Glomerular endothelial cell (primary cell): ENCODE measurements at regions not wholly inside any gene's neighbourhood (a gene's known extent, or its start where the extent isn't known, plus 50 kb on each side); places are given as distances from the start of the nearest gene placed in this dataset.
"Not testable (repeated sequence)": the region's sequence is repeated elsewhere in the genome, so short reads cannot be mapped to it uniquely, and the experiment has no call there.

Experiments
- DNase-seq: peaks from one replicate; pipeline ENCODE4 v3.0.0-alpha.2; 2011; ENCODE audit warnings: low read depth, low spot score; ENCODE audit errors: extremely low read depth

DNA sequence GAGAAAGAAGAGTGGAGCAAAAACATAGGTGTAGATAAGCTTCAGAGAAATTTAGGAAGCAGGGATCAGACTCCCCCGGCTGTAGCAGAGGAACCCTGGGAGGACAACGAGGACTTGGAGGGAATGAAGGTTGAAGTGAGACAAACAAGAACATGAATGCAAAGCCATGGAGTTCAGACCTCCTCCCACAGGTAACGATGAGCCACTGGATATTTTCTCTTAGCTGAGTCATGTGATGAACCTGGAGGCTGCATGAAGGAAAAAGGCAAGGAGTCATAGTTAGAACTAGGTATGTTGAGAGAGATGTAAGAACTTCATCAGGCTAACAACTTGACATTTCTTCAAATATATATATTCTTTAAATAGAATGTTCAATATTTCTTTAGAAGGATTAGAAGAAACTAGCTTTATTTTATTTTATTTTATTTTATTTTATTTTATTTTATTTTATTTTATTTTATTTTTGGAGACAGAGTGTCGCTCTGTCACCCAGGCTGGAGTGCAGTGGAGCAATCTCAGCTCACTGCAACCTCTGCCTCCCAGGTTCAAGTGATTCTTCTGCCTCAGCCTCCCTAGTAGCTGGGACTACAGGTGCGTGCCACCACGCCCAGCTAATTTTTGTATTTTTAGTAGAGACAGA, 57.7 kb upstream of the RGS1 start:
- not testable (repeated sequence) for DNase-seq

DNA sequence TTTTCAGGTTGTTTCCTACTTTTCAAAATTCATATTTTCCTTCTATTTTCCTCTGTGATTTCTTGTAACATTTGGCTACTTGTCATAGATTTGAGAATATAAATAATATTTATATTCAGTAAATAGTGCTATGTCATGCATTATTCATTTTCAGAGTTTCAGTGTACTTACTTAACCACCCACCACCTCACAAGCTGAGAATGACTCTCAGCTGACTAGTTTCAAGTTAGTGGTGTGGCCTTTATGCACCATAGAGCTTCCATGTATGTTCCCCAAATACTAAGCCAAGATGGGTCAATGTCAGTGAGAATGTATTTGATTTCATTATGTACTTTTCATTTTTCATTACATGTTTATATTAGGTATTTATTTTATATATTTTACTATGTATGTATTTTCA, 56.9 kb upstream of the RGS1 start:
- DNase-seq, result no peak

DNA sequence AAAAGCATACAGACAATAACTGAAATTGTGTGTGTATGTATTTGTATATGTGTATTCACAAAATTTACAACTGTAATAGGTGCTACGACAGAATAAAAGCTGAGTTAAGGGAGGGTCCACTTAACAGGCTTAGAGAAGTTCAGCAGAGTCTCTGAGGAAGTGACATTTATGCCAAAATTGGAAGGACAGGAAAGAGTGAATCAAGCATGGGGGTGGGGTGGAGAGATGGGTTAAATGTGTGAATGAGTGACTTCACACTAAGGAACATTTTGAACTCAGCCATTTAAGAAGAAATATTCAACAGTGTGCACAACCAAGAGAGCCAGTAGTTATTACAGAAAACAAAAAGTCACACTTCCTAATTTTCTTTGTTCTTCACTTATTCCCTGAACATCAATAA, 53.8 kb upstream of the RGS1 start:
- no peak for DNase-seq

DNA sequence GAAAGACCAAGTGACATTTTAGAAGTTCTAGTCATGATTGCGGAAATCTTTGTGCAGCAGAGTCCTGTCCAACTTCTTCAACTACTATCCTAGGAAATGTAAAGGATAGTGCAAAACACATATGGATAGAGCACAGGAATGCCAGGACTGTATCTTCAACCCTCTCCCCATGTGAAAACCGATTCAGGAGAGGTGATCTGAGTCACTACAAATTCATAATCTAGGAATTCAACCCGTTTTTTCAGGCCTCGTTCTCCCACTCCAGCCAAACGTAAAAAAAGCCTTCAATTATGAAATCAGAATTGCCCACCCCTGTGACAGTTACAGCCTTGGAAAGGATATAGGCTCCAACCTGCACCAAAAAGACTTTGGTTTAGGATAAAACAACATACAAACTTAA, 52.9 kb upstream of the RGS1 start:
- DNase-seq, result no peak

DNA sequence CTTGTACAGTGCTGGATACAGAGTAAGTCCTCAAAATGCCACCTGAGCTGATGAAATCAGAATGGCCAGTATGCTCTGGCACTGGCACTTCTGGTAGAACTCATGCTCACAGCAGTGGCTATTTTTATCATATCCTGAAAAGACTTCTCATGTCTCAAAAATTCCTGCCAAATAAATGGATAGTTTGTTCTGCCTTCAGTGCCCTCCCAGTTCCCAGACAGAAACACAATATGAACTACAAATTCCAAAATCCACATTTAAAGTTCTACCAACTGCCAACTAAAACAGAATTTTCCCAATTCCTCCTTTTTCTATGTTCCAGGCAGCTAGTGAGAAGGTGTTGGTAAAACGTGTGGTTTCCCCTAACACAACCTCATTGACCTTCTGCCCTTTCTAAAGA, 51.4 kb upstream of the RGS1 start:
- DNase-seq, result no peak
